ENCODE measurements at regions not wholly inside any gene's neighbourhood (a gene's known extent, or its start where the extent isn't known, plus 50 kb on each side); places are given as distances from the start of the nearest gene placed in this dataset.

GRCh38 chr5:173699966-173700365 lies 83.5 kb upstream of the BOD1 start:
- TF ChIP-seq CTCF (conservative IDR thresholded peaks at IDR 0.05; ENCODE audit: low read depth, low read length), result no peak
- no peak for TF ChIP-seq POLR2A (IDR thresholded peaks at IDR 0.05; ENCODE audit: low read depth, low read length)
